A549 (cell line): ENCODE measurements at regions not wholly inside any gene's neighbourhood (a gene's known extent, or its start where the extent isn't known, plus 50 kb on each side); places are given as distances from the start of the nearest gene placed in this dataset.

Source experiments
- CTCF ChIP-seq: fragments of >200 bp; sonication (Bioruptor Twin); formaldehyde crosslinking; IDR thresholded peaks from 3 replicates; pipeline ENCODE4 v1.5.1; 2016
- KDM1A ChIP-seq: fragments of 200-600 bp; sonication (generic); IDR thresholded peaks from 2 replicates; pipeline ENCODE4 v1.6.1; 2016; ENCODE audit warnings: low read depth, mild to moderate bottlenecking
- RAD21 ChIP-seq, 2 experiments: fragments of >200 bp in 1 of 2; sonication (Bioruptor Twin) in 1 of 2; formaldehyde crosslinking in 1 of 2; IDR thresholded peaks in 1 of 2; conservative IDR thresholded peaks in 1 of 2; 2 replicates in 1 of 2; 3 replicates in 1 of 2; pipeline ENCODE4 v1.6.1; 2012 to 2018; ENCODE audit warnings: inconsistent platforms in 1 of 2
- RARB ChIP-seq: fragments of 250-450 bp; sonication (Bioruptor Pico); IDR thresholded peaks from 2 replicates; pipeline ENCODE4 v1.8.0; 2021; ENCODE audit warnings: mild to moderate bottlenecking, moderate library complexity
- TF ChIP-seq, protein P1 (sequence below): fragments of 250-450 bp; sonication (Bioruptor Pico); IDR thresholded peaks from 2 replicates; pipeline ENCODE4 v1.5.0; 2021; ENCODE audit warnings: mild to moderate bottlenecking, moderate library complexity, borderline replicate concordance

DNA sequence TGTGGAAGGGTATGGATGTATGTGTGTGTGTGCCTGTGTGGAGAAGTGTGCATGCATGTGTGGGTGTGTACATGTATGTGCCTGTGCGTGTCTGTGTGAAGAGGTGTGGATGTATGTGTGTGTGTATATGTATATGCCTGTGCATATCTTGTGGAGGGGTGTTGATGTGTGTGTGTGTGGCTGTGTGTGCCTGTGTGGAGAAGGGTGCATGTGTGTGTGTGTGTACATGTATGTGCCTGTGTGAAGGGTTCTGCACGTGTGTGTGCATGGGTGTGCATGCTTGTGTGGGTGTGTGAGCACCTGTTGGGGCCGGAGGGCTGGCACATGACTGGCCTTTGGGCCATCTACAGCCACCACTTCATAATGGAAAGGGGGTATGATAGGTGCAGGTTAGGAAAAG, 291.4 kb downstream of the IRX2 start:
- TF ChIP-seq RARB (CRISPR knock-in tag) (no peak), RAD21 (conservative IDR thresholded peaks at IDR 0.05 in 1 of 2, IDR thresholded peaks at IDR 0.05 in 1 of 2) (no peak), CTCF (no peak), KDM1A (no peak)
- TF ChIP-seq, protein P1, sequence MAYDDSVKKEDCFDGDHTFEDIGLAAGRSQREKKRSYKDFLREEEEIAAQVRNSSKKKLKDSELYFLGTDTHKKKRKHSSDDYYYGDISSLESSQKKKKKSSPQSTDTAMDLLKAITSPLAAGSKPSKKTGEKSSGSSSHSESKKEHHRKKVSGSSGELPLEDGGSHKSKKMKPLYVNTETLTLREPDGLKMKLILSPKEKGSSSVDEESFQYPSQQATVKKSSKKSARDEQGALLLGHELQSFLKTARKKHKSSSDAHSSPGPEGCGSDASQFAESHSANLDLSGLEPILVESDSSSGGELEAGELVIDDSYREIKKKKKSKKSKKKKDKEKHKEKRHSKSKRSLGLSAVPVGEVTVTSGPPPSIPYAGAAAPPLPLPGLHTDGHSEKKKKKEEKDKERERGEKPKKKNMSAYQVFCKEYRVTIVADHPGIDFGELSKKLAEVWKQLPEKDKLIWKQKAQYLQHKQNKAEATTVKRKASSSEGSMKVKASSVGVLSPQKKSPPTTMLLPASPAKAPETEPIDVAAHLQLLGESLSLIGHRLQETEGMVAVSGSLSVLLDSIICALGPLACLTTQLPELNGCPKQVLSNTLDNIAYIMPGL (CRISPR knock-in tag) = no peak
